HFFc6 (cell line): ENCODE measurements at regions not wholly inside any gene's neighbourhood (a gene's known extent, or its start where the extent isn't known, plus 50 kb on each side); places are given as distances from the start of the nearest gene placed in this dataset.

ENCODE experiments used
- DNase-seq: peaks from one replicate; pipeline ENCODE4 v3.0.0-alpha.2; 2018
- H3K27ac Mint-ChIP-seq: 2 replicates; pipeline ENCODE4 v1.8.0; 2020; ENCODE audit warnings: mild to moderate bottlenecking, mixed read lengths
- H3K27me3 Mint-ChIP-seq: 2 replicates; pipeline ENCODE4 v1.8.0; 2021; ENCODE audit warnings: mild to moderate bottlenecking, moderate library complexity, mixed read lengths; ENCODE audit not compliant: insufficient read depth
- H3K36me3 Mint-ChIP-seq: 2 replicates; pipeline ENCODE4 v1.8.0; 2021; ENCODE audit warnings: low read depth, mixed read lengths
- H3K4me1 Mint-ChIP-seq: 2 replicates; pipeline ENCODE4 v1.8.0; 2020; ENCODE audit warnings: low read depth, mixed read lengths
- H3K4me3 Mint-ChIP-seq: 2 replicates; pipeline ENCODE4 v1.8.0; 2020; ENCODE audit warnings: mild to moderate bottlenecking, moderate library complexity, mixed read lengths
- H3K9me3 Mint-ChIP-seq: 2 replicates; pipeline ENCODE4 v1.8.0; 2020; ENCODE audit warnings: mild to moderate bottlenecking, mixed read lengths
- CTCF ChIP-seq: fragments of 200-600 bp; sonication (generic); IDR thresholded peaks from 2 replicates; pipeline ENCODE4 v1.5.0; 2021; ENCODE audit warnings: antibody characterized with exemption, mild to moderate bottlenecking

- Mint-ChIP-seq H3K36me3 (peaks cover 10% of the 10 kb centered on the region; the same call in 1 of the 2 replicates), H3K27ac (no peak overlapping the region), H3K4me3 (no peak overlapping the region), H3K4me1 (peaks cover 47% of the 10 kb centered on the region), H3K27me3 (no peaks in the 10 kb centered on the region), H3K9me3 (no peaks in the 10 kb centered on the region)
- no peak for DNase-seq
- no peak for TF ChIP-seq CTCF
These were observed 413.9 kb downstream of the SHQ1 start for GRCh38 chr3:72434296-72434695.

GRCh38 chr3:72432246-72432645 is 416.0 kb downstream of the SHQ1 start:
- no peaks in the 10 kb centered on the region; the same call in 1 of the 2 replicates for H3K27me3 Mint-ChIP-seq
- no peak overlapping the region for H3K27ac Mint-ChIP-seq
- no peak for DNase-seq
- no peaks in the 10 kb centered on the region for H3K9me3 Mint-ChIP-seq
- peaks cover 39% of the 10 kb centered on the region for H3K4me1 Mint-ChIP-seq
- H3K36me3 Mint-ChIP-seq, result no peaks in the 10 kb centered on the region
- TF ChIP-seq CTCF, result no peak
- H3K4me3 Mint-ChIP-seq, result no peak overlapping the region

- TF ChIP-seq CTCF, result no peak
- peaks cover 55% of the 10 kb centered on the region for H3K4me1 Mint-ChIP-seq
- H3K27me3 Mint-ChIP-seq, result peaks cover 1% of the 10 kb centered on the region
- H3K4me3 Mint-ChIP-seq, result no peak overlapping the region
- H3K36me3 Mint-ChIP-seq, result no peaks in the 10 kb centered on the region
- H3K27ac Mint-ChIP-seq, result no peak overlapping the region
- no peaks in the 10 kb centered on the region for H3K9me3 Mint-ChIP-seq
- DNase-seq, result no peak
These were observed 418.5 kb downstream of the SHQ1 start for GRCh38 chr3:72429589-72430353.

- Mint-ChIP-seq H3K36me3 (no peaks in the 10 kb centered on the region), H3K27ac (no peak overlapping the region), H3K4me3 (no peak overlapping the region), H3K27me3 (peaks cover 1% of the 10 kb centered on the region), H3K4me1 (peaks cover 45% of the 10 kb centered on the region), H3K9me3 (no peaks in the 10 kb centered on the region)
- TF ChIP-seq CTCF, result no peak
- DNase-seq, result no peak
These were observed 419.4 kb downstream of the SHQ1 start for GRCh38 chr3:72428803-72429202.

- Mint-ChIP-seq H3K27me3 (peaks cover 1% of the 10 kb centered on the region), H3K36me3 (no peaks in the 10 kb centered on the region), H3K4me3 (no peak overlapping the region)
These were observed 420.6 kb downstream of the SHQ1 start for GRCh38 chr3:72427624-72428023.

More at GRCh38 chr3:72427624-72428023, 420.6 kb downstream of the SHQ1 start:
- Mint-ChIP-seq H3K27ac (no peak overlapping the region), H3K9me3 (no peaks in the 10 kb centered on the region), H3K4me1 (peaks cover 33% of the 10 kb centered on the region)
- TF ChIP-seq CTCF, result no peak
- no peak for DNase-seq
